Upper lobe of left lung (tissue), 4 donors: ENCODE measurements at regions not wholly inside any gene's neighbourhood (a gene's known extent, or its start where the extent isn't known, plus 50 kb on each side); places are given as distances from the start of the nearest gene placed in this dataset.

Experiments used
- POLR2A ChIP-seq, 4 donors: fragments of 450-650 bp; IDR thresholded peaks; one replicate each; pipeline ENCODE4 v1.5.1; 2016 to 2017; ENCODE audit warnings: antibody characterized with exemption in 4 of 4, mild to moderate bottlenecking in 2 of 4
- POLR2AphosphoS5 ChIP-seq, 2 donors: sonication (generic); formaldehyde crosslinking; IDR thresholded peaks; one replicate each; pipeline ENCODE4 v1.5.1; 2017; ENCODE audit warnings: antibody characterized with exemption in 2 of 2

GRCh38 chr9:95653246-95653645, 136.5 kb upstream of the PTCH1 start:
- TF ChIP-seq POLR2A (IDR thresholded peaks at IDR 0.05), result no peak
- no peak for TF ChIP-seq POLR2AphosphoS5 (IDR thresholded peaks at IDR 0.05)
